ENCODE measurements at regions not wholly inside any gene's neighbourhood (a gene's known extent, or its start where the extent isn't known, plus 50 kb on each side); places are given as distances from the start of the nearest gene placed in this dataset.

GRCh38 chr13:76542176-76542575 lies 344.0 kb downstream of the KCTD12 start:
- no peak for DNase-seq (ENCODE audit: low read depth)
- TF ChIP-seq CTCF (IDR thresholded peaks at IDR 0.05; ENCODE audit: insufficient read depth, low read length, poor library complexity, severe bottlenecking), result no peak
- no peak overlapping the region for H3K4me3 ChIP-seq (ENCODE audit: low read depth, low read length)
- no peaks in the 10 kb centered on the region for H3K36me3 ChIP-seq (ENCODE audit: control insufficient read depth, insufficient read depth, low read length)
- H3K27me3 ChIP-seq (ENCODE audit: control insufficient read depth, insufficient read depth, low read length), result no peaks in the 10 kb centered on the region

DNA sequence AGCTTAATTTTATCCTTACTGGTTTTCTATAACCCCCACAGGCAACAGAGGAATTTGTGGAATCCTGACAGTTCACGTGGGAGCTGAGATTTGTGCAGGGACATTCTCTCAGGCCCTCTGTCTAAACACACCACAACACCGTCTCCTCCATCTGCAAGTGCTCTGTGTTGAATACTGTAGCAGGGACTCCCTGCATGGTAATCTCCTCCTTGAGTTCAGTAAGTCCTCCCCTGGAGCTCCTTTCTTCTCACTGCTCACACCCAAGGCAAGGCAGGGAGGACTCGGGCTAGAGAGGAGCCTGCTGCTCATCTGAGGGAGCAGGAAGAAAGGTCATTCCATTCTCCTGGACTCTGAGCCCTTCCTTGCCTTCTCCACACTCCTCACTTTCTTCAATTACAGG lies 348.2 kb downstream of the KCTD12 start:
- Histone ChIP-seq H3K27me3 (ENCODE audit: control insufficient read depth, insufficient read depth, low read length) (no peaks in the 10 kb centered on the region), H3K36me3 (ENCODE audit: control insufficient read depth, insufficient read depth, low read length) (no peaks in the 10 kb centered on the region), H3K4me3 (ENCODE audit: low read depth, low read length) (no peak overlapping the region)
- no peak for DNase-seq (ENCODE audit: low read depth)
- no peak for TF ChIP-seq CTCF (IDR thresholded peaks at IDR 0.05; ENCODE audit: insufficient read depth, low read length, poor library complexity, severe bottlenecking)

GRCh38 chr13:76533251-76533650 lies 353.0 kb downstream of the KCTD12 start:
- Histone ChIP-seq H3K27me3 (ENCODE audit: control insufficient read depth, insufficient read depth, low read length) (no peaks in the 10 kb centered on the region), H3K36me3 (ENCODE audit: control insufficient read depth, insufficient read depth, low read length) (no peaks in the 10 kb centered on the region), H3K4me3 (ENCODE audit: low read depth, low read length) (no peak overlapping the region)
- TF ChIP-seq CTCF (IDR thresholded peaks at IDR 0.05; ENCODE audit: insufficient read depth, low read length, poor library complexity, severe bottlenecking), result no peak
- no peak for DNase-seq (ENCODE audit: low read depth)

DNA sequence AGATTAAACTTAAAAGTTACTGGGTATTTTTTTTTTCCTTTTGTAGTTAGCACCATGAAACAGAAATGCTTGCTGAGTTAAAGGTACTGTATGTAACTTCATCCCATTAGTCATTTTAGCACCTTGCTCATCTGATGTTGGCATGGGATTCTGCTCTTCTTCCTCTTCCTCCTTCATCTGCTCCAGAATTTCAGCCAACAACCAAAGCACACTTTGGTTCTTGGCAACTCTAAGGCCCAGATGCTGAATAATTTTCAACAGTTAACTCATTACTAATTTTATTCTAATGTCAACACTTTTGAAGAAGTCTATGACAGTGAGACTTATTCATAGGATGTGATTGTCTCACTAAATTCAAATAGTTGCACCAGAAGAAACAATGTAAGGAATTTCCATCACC lies 359.2 kb downstream of the KCTD12 start:
- no peak overlapping the region for H3K4me3 ChIP-seq (ENCODE audit: low read depth, low read length)
- no peaks in the 10 kb centered on the region for H3K36me3 ChIP-seq (ENCODE audit: control insufficient read depth, insufficient read depth, low read length)
- no peaks in the 10 kb centered on the region for H3K27me3 ChIP-seq (ENCODE audit: control insufficient read depth, insufficient read depth, low read length)
- no peak for TF ChIP-seq CTCF (IDR thresholded peaks at IDR 0.05; ENCODE audit: insufficient read depth, low read length, poor library complexity, severe bottlenecking)
- no peak for DNase-seq (ENCODE audit: low read depth)

- TF ChIP-seq CTCF (IDR thresholded peaks at IDR 0.05; ENCODE audit: insufficient read depth, low read length, poor library complexity, severe bottlenecking), result no peak
- Histone ChIP-seq H3K4me3 (ENCODE audit: low read depth, low read length) (no peak overlapping the region), H3K36me3 (ENCODE audit: control insufficient read depth, insufficient read depth, low read length) (no peaks in the 10 kb centered on the region), H3K27me3 (ENCODE audit: control insufficient read depth, insufficient read depth, low read length) (no peaks in the 10 kb centered on the region)
- DNase-seq (ENCODE audit: low read depth), result no peak
Measured at GRCh38 chr13:76523740-76524340, 362.4 kb downstream of the KCTD12 start.

DNA sequence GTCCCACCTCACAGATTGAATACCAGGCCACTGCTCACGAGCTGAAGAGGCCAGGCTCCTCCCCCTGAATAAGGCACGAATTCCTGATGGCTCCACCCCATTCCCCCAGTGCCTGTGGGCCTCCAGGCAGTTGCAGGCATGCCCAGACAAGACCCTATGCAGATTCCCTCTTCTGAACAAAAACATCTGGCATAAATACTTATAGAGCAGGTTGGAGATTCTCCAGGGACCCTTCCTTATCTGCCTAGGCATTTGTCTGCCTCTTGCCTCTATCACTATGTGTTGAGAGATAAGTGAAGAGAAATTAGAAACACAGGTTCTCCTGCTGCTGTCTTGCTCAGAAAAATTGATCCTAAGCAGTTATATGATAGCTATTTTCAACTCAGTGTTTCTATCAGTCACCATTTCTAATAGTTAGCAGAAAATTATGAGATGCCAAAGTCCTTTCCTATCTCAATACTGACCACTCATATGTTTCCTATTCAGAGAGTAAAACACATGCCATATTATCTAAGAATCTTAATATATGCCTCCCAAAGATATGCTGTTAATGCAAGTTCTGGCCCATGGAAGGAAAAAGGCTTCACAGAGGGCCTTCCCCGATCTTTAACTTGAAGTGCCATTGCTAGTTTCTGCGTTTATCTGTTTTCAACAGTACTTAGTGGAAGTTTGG lies 364.0 kb downstream of the KCTD12 start:
- Histone ChIP-seq H3K4me3 (ENCODE audit: low read depth, low read length) (no peak overlapping the region), H3K36me3 (ENCODE audit: control insufficient read depth, insufficient read depth, low read length) (no peaks in the 10 kb centered on the region), H3K27me3 (ENCODE audit: control insufficient read depth, insufficient read depth, low read length) (no peaks in the 10 kb centered on the region)
- no peak for DNase-seq (ENCODE audit: low read depth)
- no peak for TF ChIP-seq CTCF (IDR thresholded peaks at IDR 0.05; ENCODE audit: insufficient read depth, low read length, poor library complexity, severe bottlenecking)

All from kidney epithelial cell (primary cell).